ENCODE measurements at regions not wholly inside any gene's neighbourhood (a gene's known extent, or its start where the extent isn't known, plus 50 kb on each side); places are given as distances from the start of the nearest gene placed in this dataset.

DNA sequence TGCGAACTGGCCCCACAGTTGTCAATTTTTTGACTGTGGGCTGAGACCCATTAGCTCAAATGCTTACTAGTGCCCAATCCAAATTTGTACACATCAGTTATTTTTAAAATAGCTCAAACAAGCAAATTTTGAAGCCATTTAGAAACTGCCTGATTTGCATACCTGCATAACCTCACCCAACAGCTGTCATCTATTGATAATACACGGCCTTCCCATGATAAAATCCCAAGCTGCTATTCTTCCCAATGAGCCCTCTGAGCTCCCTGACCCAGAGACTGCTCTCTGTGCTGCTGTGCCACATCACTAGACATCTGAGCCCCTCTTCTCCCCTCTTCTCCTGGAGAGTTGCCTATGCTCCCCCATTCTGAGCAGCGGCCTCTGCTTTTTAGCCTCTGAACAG is 140.5 kb upstream of the EEF1E1 start:
- TF ChIP-seq TAF1 (IDR thresholded peaks at IDR 0.05; ENCODE audit: low read depth, low read length) (no peak), POLR2AphosphoS5 (IDR thresholded peaks at IDR 0.05; ENCODE audit: low read depth, low read length) (no peak), POLR2A (IDR thresholded peaks at IDR 0.05; ENCODE audit: low read depth, low read length) (no peak), POU2F2 (IDR thresholded peaks at IDR 0.05; ENCODE audit: low read depth, low read length) (no peak)
